ENCODE measurements at regions not wholly inside any gene's neighbourhood (a gene's known extent, or its start where the extent isn't known, plus 50 kb on each side); places are given as distances from the start of the nearest gene placed in this dataset.

DNA sequence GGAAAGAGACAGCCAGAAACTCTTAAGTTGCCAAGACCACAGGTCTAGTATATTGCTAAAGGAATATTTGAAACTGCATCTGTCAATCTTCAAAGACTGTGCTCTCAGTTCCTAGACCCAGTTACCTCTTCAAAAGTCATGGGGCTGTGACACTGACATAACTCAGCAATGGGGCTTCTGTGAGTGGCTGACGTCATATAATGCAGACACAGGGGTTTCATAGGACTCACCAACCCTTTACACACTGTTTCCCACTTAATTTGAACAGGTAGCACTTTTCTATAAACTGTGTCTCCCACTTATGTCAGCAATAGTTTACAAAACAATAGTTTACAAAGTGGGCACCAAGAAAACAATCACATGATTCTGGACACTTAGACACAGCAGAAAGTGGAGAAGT is 158.4 kb downstream of the GALC start (continued):
- TF ChIP-seq ATF3 (IDR thresholded peaks at IDR 0.05; ENCODE audit: borderline replicate concordance, extremely low read depth, low read depth, low read length) = no peak

- ATAC-seq (no peak), FAIRE-seq (no peak), DNase-seq (ENCODE audit: low read depth, low spot score) (no peak)
- RAD21 ChIA-PET (ENCODE audit: unreplicated experiment) = no interaction called here
- POLR2A ChIA-PET = no interaction called here
- WGBS (ENCODE audit: insufficient coverage, insufficient replicate concordance, low lambda C conversion rate, missing lambda C conversion rate) = 0% methylated on average over 1 of the region's 1 CpG
- Histone ChIP-seq H3K27ac (ENCODE audit: control insufficient read depth, insufficient read depth) (no peak overlapping the region), H3K9me3 (replicated peaks; ENCODE audit: control insufficient read depth, insufficient read depth, low read length) (no peaks in the 10 kb centered on the region), H4K20me1 (ENCODE audit: control insufficient read depth, insufficient read depth) (no peaks in the 10 kb centered on the region), H3K9ac (ENCODE audit: control insufficient read depth, insufficient read depth, low read length) (no peak overlapping the region), H3K36me3 (ENCODE audit: control insufficient read depth in 2 of 2, insufficient read depth in 2 of 2, low read length in 1 of 2) (no peaks in the 10 kb centered on the region), H3K79me2 (ENCODE audit: control insufficient read depth, insufficient read depth, low read length) (no peaks in the 10 kb centered on the region), H3K4me3 (no peak overlapping the region), H3K27me3 (replicated peaks in 1 of 2; ENCODE audit: control insufficient read depth in 2 of 2, insufficient read depth in 2 of 2, low read length in 1 of 2) (no peaks in the 10 kb centered on the region), H2AFZ (ENCODE audit: control insufficient read depth, low read depth, low read length) (no peak overlapping the region), H3K4me1 (ENCODE audit: control insufficient read depth, insufficient read depth, low read length) (no peaks in the 10 kb centered on the region), H3K4me2 (ENCODE audit: control insufficient read depth, insufficient read depth) (no peak overlapping the region)
- SMC1A ChIA-PET (ENCODE audit: uncharacterized antibody, unreplicated experiment) = interaction anchor here (1.2 kb wide), 1 partner anchor 9 kb away, joined by 3 read pairs; no protein-coding TSS in a partner anchor
- intact Hi-C loops (cut with micrococcal nuclease; ENCODE audit: unreplicated experiment) = no loop called here
- CTCF ChIA-PET = no interaction called here
- in situ Hi-C loops (cut with MboI) = no loop called here
- BruUV-seq (replicated peaks) = no TSS peak
- TF ChIP-seq MEF2B (IDR thresholded peaks at IDR 0.05; ENCODE audit: partially characterized antibody, poor library complexity, severe bottlenecking) (no peak), SMC3 (IDR thresholded peaks at IDR 0.05; ENCODE audit: borderline replicate concordance, low read length) (no peak), ZBTB4 (CRISPR knock-in tag; IDR thresholded peaks at IDR 0.05) (no peak), EZH2 (IDR thresholded peaks at IDR 0.05; ENCODE audit: borderline replicate concordance, control insufficient read depth, low read depth, low read length) (no peak), NR2C1 (IDR thresholded peaks at IDR 0.05) (no peak), ZBTB40 (IDR thresholded peaks at IDR 0.05; ENCODE audit: borderline replicate concordance) (no peak), RCOR1 (conservative IDR thresholded peaks at IDR 0.05; ENCODE audit: low read depth, low read length) (no peak), E2F8 (IDR thresholded peaks at IDR 0.05; ENCODE audit: low read depth, partially characterized antibody) (no peak), BHLHE40 (IDR thresholded peaks at IDR 0.05; ENCODE audit: borderline replicate concordance in 1 of 2, low read depth in 2 of 2, low read length in 1 of 2) (no peak)
Observed at GRCh38 chr14:87833026-87833425, 160.0 kb downstream of the GALC start.
